GM18505 (cell line): ENCODE measurements at regions not wholly inside any gene's neighbourhood (a gene's known extent, or its start where the extent isn't known, plus 50 kb on each side); places are given as distances from the start of the nearest gene placed in this dataset.
"Not testable (repeated sequence)": the region's sequence is repeated elsewhere in the genome, so short reads cannot be mapped to it uniquely, and the experiment has no call there.

Experiments
- ATAC-seq: cut with Tn5 transposase; IDR thresholded peaks from one replicate; pipeline ENCODE4 v1.9.1; 2021; ENCODE audit not compliant: unreplicated experiment
- POLR2A ChIP-seq: IDR thresholded peaks from 4 replicates; pipeline ENCODE4 v1.6.1; 2011; ENCODE audit warnings: borderline replicate concordance; ENCODE audit not compliant: insufficient read depth, insufficient read length; ENCODE audit errors: extremely low read depth

GRCh38 chr10:10680496-10680895, 337.2 kb upstream of the CELF2 start:
- ATAC-seq, result no peak
- TF ChIP-seq POLR2A, result no peak

- TF ChIP-seq POLR2A, result no peak
- no peak for ATAC-seq
These were observed 332.7 kb upstream of the CELF2 start for GRCh38 chr10:10684972-10685371.

DNA sequence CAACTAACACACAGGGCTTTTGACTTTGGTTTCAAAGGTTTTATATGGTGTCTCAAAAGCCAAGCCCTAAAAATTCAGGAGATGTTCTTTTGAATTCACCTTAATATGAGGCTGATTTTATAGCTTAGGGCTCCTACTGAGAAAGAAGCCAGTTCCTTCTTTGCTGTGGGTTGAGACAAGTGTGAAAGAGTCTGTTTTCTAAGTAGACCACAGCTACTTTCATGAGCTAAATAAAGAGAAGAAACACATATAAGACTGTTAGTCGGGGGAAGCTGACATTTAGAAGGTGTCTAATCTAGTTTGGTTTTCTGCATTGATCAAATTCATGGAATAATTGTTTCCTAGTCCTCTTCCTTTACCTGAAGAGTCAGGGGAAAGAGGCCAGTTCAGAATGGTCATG, 332.1 kb upstream of the CELF2 start:
- no peak for TF ChIP-seq POLR2A
- peak; percentile 68 for ATAC-seq

DNA sequence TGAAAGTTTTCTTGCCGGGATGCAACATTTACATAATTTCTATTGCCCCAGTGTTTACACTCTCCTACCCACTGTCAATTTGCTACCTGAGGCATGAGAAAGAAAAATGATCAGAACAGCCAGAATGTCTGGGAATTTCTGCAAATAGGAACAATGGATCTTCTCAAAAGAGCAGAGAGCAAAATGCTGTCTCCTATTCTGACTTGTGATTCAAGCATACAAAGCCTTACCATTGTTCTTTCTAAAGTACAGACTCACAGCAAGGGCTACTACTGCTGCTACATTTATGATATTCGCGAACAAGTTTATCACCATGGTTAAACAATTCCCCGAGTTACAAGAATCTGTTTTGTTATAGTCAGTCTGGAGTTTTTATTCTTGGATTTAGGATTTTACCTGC, 329.9 kb upstream of the CELF2 start:
- no peak for TF ChIP-seq POLR2A
- no peak for ATAC-seq

GRCh38 chr10:10699427-10699826, 318.2 kb upstream of the CELF2 start:
- no peak for TF ChIP-seq POLR2A
- ATAC-seq, result no peak

DNA sequence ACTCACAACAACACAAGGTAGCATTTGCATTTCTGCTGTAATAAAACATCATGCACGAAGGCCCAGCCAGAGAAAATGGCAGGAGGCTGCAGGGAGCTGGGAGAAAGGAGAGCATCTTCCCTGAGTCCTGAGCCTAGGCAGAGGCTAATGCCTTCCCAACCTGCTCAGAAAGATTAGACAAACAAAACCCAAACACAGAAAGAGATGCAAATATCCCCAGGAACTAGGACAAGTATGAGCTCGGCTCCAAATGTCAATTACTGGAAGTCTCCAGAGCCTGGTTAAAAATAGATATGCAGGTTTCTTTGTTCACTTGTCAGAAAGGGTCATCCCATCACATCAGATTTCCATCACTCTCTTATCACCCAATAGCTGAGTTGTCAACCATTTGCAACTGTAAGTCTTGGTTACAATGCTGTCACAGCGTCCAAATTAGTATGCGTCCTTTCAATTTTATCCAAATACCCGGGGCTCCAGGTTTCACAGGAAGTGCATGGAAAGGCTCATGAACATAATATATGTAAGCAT, 316.5 kb upstream of the CELF2 start:
- no peak for ATAC-seq
- TF ChIP-seq POLR2A, result no peak

DNA sequence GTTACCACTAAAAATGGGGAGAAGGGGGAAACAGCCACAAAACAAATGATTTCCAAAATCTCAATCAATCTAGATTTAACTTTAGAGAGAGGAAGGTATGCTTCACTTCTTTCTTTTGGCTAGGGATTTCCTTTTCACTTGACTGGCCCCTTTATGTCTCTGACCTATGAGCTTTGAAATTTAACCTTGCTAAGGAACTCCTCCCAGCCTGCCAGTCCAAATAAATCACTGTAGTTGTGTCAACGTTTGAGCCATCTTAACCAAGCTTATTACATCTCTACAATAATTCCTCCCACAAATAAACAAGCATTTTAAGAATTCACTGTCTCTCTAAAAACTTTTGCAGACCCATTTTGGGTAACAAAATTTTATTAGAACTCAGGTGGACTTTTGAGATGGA, 315.5 kb upstream of the CELF2 start:
- no peak for TF ChIP-seq POLR2A

GRCh38 chr10:10703382-10703781, 314.3 kb upstream of the CELF2 start:
- no peak for TF ChIP-seq POLR2A
- ATAC-seq, result no peak

More for the DNA sequence above, 315.5 kb upstream of the CELF2 start:
- no peak for ATAC-seq

- no peak for TF ChIP-seq POLR2A
- no peak for ATAC-seq
These were observed 305.4 kb upstream of the CELF2 start for GRCh38 chr10:10712155-10712704.

DNA sequence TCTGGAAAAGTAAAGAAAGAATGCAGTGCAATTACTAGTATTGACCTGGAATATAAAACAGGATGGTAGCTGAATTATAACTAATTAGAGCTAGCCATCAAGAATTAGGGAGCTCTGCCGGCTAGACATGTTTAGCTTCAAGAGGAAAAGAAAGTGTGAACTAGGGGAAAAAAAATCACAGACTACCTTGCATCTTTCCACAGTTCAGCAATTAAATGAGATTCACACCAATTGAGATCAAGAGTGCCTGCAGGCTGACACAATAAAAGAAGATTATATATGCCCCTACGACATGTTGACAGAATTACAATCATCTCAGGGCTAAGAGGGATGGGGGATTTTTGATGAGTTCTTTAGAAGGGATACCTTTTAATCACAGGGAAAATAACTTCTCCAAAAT, 303.3 kb upstream of the CELF2 start:
- no peak for TF ChIP-seq POLR2A
- no peak for ATAC-seq

DNA sequence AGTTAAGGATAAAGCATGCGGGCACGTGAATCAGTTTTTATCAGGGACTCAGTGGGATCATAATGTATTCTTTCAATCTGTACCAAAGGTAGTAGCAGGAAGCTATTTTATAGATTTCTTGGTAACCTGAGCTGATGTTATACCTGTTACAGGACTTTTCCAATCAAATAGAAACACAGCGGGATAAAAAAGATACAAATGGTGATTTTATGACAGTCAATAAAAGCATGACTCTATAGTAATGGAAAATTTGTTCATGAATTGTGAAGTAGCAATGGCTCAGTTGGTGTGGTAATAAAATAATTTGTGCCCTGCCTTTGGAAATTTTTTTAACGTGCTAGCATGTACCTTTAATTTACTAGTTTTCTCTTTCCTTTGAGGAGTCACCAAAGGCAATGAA, 300.7 kb upstream of the CELF2 start:
- no peak for ATAC-seq
- no peak for TF ChIP-seq POLR2A

GRCh38 chr10:10722422-10722821, 295.2 kb upstream of the CELF2 start:
- no peak for ATAC-seq
- no peak for TF ChIP-seq POLR2A

GRCh38 chr10:10725196-10725595, 292.5 kb upstream of the CELF2 start:
- ATAC-seq, result no peak

GRCh38 chr10:10726101-10726500, 291.6 kb upstream of the CELF2 start:
- TF ChIP-seq POLR2A, result no peak
- ATAC-seq, result no peak

More at GRCh38 chr10:10725196-10725595, 292.5 kb upstream of the CELF2 start:
- TF ChIP-seq POLR2A, result no peak

- not testable (repeated sequence) for ATAC-seq
These were observed 290.3 kb upstream of the CELF2 start for GRCh38 chr10:10727411-10727810.
